ENCODE measurements at regions not wholly inside any gene's neighbourhood (a gene's known extent, or its start where the extent isn't known, plus 50 kb on each side); places are given as distances from the start of the nearest gene placed in this dataset.

DNA sequence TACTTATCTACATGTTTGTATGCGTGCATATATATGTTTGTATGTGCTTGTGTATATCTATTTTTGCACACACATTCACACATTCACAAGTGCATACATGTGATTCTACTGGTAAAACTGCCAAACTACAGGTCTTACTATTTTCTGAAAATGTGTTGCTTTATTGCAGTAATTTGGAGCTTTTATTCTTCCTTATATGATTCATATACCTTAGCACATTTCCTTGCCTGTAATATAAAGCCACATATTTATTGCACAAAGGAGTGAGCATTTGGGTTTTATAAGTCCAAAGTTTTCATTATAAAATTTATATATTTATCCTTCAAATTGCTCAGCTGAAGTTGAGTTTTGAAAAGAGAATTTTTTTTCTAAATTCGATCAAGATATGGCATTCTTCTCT, 1120.4 kb upstream of the PCDH9 start:
- Histone ChIP-seq H3K4me3 (ENCODE audit: low read depth, low read length) (no peak overlapping the region), H3K36me3 (ENCODE audit: control insufficient read depth, insufficient read depth, low read length) (no peaks in the 10 kb centered on the region), H3K27me3 (ENCODE audit: control insufficient read depth, insufficient read depth, low read length) (no peaks in the 10 kb centered on the region)
- DNase-seq (ENCODE audit: low read depth) (no peak), FAIRE-seq (no peak)
- TF ChIP-seq CTCF (IDR thresholded peaks at IDR 0.05; ENCODE audit: insufficient read depth, low read length, severe bottlenecking): no peak

- no peaks in the 10 kb centered on the region for H3K27me3 ChIP-seq (ENCODE audit: control insufficient read depth, insufficient read depth, low read length)
- no peaks in the 10 kb centered on the region for H3K36me3 ChIP-seq (ENCODE audit: control insufficient read depth, insufficient read depth, low read length)
- no peak for FAIRE-seq
Observed at GRCh38 chr13:68347220-68347619, 1117.1 kb upstream of the PCDH9 start.

DNA sequence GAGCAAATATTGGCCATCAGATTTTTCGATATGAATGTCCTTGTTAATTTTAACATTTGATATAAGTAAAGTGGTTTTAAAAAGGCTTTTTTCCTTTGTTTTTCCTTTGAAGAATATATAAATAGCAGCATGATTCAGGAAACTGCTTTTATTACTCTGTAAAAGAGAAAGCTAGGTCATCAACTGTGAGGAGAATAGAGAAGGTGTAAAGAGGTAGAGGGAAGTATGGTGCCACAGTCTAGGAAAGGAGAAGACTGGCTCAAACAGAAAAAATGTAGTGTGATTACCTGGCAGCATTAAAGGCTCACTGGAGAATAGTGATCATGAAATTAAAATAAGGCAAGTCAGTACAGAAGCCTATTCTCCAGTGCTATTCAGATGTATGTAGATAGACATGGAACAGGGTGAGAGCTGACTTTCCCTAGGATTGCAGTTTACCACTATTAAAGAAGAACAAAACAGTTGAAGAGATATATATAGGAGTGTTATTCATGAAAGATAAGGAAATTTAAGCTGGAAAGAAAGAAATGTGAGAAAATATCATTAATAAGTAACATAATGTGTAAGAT, 1115.9 kb upstream of the PCDH9 start:
- no peak overlapping the region for H3K4me3 ChIP-seq (ENCODE audit: low read depth, low read length)
- no peaks in the 10 kb centered on the region for H3K36me3 ChIP-seq (ENCODE audit: control insufficient read depth, insufficient read depth, low read length)
- DNase-seq (ENCODE audit: low read depth) (no peak), FAIRE-seq (no peak)
- no peaks in the 10 kb centered on the region for H3K27me3 ChIP-seq (ENCODE audit: control insufficient read depth, insufficient read depth, low read length)
- no peak for TF ChIP-seq CTCF (IDR thresholded peaks at IDR 0.05; ENCODE audit: insufficient read depth, low read length, severe bottlenecking)

More at GRCh38 chr13:68347220-68347619, 1117.1 kb upstream of the PCDH9 start:
- TF ChIP-seq CTCF (IDR thresholded peaks at IDR 0.05; ENCODE audit: insufficient read depth, low read length, severe bottlenecking): no peak
- no peak overlapping the region for H3K4me3 ChIP-seq (ENCODE audit: low read depth, low read length)
- DNase-seq (ENCODE audit: low read depth): no peak

DNA sequence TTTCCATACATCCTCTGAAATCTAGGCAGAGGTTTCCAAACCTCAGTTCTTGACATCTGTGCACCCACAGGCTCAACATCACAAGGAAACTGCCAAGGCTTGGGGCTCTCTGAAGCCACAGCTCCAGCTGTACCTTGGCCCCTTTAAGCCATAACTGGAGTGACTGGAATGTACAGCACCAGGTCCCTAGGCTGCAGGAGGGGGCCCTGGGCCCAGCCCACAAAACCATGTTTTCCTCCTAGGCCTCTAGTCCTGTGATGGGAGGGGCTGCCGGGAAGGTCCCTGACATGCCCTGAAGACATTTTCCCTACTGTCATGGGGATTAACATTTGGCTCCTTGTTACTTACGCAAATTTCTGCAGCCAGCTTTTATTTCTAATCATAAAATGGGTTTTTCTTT, 1093.0 kb upstream of the PCDH9 start:
- no peaks in the 10 kb centered on the region for H3K36me3 ChIP-seq (ENCODE audit: control insufficient read depth, insufficient read depth, low read length)
- FAIRE-seq (no peak), DNase-seq (ENCODE audit: low read depth) (no peak)
- no peak for TF ChIP-seq CTCF (IDR thresholded peaks at IDR 0.05; ENCODE audit: insufficient read depth, low read length, severe bottlenecking)
- H3K27me3 ChIP-seq (ENCODE audit: control insufficient read depth, insufficient read depth, low read length): no peaks in the 10 kb centered on the region
- H3K4me3 ChIP-seq (ENCODE audit: low read depth, low read length): no peak overlapping the region

DNA sequence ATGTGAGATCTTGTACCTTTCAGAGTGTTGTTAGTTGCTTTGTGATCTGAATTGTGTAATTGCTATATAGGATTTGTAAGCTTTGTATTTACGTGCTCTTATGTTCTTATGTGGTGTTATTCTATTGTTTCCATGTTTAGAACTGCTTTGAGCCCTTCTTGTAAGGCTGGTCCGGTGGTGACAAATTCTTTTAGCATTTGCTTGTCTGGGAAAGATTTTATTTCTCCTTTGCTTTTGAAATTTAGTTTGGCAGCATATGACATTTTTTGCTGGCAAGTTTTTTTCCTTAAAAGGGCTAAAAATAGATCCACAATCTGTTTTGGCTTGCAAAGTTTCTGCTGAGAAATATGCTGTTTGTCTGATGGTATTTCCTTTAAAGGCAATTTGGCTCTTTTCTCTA, 1089.2 kb upstream of the PCDH9 start:
- H3K27me3 ChIP-seq (ENCODE audit: control insufficient read depth, insufficient read depth, low read length): no peaks in the 10 kb centered on the region
- no peak for DNase-seq (ENCODE audit: low read depth)
- H3K4me3 ChIP-seq (ENCODE audit: low read depth, low read length): no peak overlapping the region
- no peak for TF ChIP-seq CTCF (IDR thresholded peaks at IDR 0.05; ENCODE audit: insufficient read depth, low read length, severe bottlenecking)
- no peaks in the 10 kb centered on the region for H3K36me3 ChIP-seq (ENCODE audit: control insufficient read depth, insufficient read depth, low read length)
- FAIRE-seq: no peak

DNA sequence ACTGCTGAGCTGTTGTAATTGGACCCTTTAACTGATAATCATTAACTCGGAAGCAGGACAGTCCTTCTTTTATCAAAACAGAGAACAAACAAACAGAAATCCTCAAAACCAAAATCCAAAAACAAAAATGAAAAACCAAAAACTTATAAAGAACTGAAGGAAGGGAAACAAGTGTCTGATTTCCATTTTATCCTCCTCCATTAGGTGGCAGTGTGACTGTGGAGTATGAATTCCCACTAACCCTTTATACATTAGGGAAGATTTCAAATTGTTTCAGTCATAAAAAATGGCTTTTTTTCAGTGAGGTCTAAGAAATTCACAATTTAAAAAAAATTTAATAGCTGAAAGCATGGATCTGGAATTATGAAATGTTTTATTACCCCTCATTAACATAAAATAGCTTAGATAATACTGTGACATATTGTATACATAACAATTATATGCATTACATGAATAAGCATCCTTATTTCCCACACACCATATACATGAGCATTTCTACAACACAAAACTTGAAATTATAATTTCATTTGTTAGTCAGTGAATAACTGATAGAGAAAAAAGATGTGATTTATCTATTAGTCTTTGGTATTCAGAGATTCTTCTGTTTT, 1074.3 kb upstream of the PCDH9 start:
- DNase-seq (ENCODE audit: low read depth) (peak; percentile 16), FAIRE-seq (no peak)
- Histone ChIP-seq H3K36me3 (ENCODE audit: control insufficient read depth, insufficient read depth, low read length) (no peaks in the 10 kb centered on the region), H3K4me3 (ENCODE audit: low read depth, low read length) (no peak overlapping the region), H3K27me3 (ENCODE audit: control insufficient read depth, insufficient read depth, low read length) (no peaks in the 10 kb centered on the region)
- TF ChIP-seq CTCF (IDR thresholded peaks at IDR 0.05; ENCODE audit: insufficient read depth, low read length, severe bottlenecking): peak; percentile 35
